A549 (cell line): ENCODE measurements at regions not wholly inside any gene's neighbourhood (a gene's known extent, or its start where the extent isn't known, plus 50 kb on each side); places are given as distances from the start of the nearest gene placed in this dataset.

Experiments
- CEBPB ChIP-seq, 2 experiments: fragments of >200 bp in 1 of 2; sonication (Bioruptor Twin) in 1 of 2; formaldehyde crosslinking in 1 of 2; IDR thresholded peaks; 2 replicates each; pipeline ENCODE4 v1.6.1; 2012 to 2016
- CTCF ChIP-seq: fragments of >200 bp; sonication (Bioruptor Twin); formaldehyde crosslinking; IDR thresholded peaks from 3 replicates; pipeline ENCODE4 v1.5.1; 2016
- ELK1 ChIP-seq: fragments of 150-350 bp; IDR thresholded peaks from 2 replicates; pipeline ENCODE4 v1.6.1; 2014; ENCODE audit warnings: low read depth, mild to moderate bottlenecking, low read length
- KDM5A ChIP-seq: fragments of 200-600 bp; sonication (generic); IDR thresholded peaks from 2 replicates; pipeline ENCODE4 v1.6.1; 2016; ENCODE audit warnings: antibody characterized with exemption, mild to moderate bottlenecking
- MAX ChIP-seq: IDR thresholded peaks from 2 replicates; pipeline ENCODE4 v1.6.1; 2012
- POLR2A ChIP-seq: IDR thresholded peaks from 2 replicates; pipeline ENCODE4 v1.6.1; 2012; ENCODE audit warnings: mild to moderate bottlenecking, low read length
- RAD21 ChIP-seq, 2 experiments: fragments of >200 bp in 1 of 2; sonication (Bioruptor Twin) in 1 of 2; formaldehyde crosslinking in 1 of 2; IDR thresholded peaks in 1 of 2; conservative IDR thresholded peaks in 1 of 2; 2 replicates in 1 of 2; 3 replicates in 1 of 2; pipeline ENCODE4 v1.6.1; 2012 to 2018; ENCODE audit warnings: inconsistent platforms in 1 of 2
- REST ChIP-seq: fragments of 200-600 bp; sonication (generic); IDR thresholded peaks from 2 replicates; pipeline ENCODE4 v1.6.1; 2016; ENCODE audit warnings: antibody characterized with exemption, mild to moderate bottlenecking, moderate library complexity
- RFX5 ChIP-seq: fragments of 450-650 bp; IDR thresholded peaks from 2 replicates; pipeline ENCODE4 v1.7.1; 2014; ENCODE audit warnings: antibody characterized with exemption, mild to moderate bottlenecking, moderate library complexity
- ZNF302 ChIP-seq: fragments of 250-450 bp; sonication (Bioruptor Pico); IDR thresholded peaks from 2 replicates; pipeline ENCODE4 v1.9.0; 2021; ENCODE audit warnings: inconsistent platforms, mild to moderate bottlenecking, moderate library complexity

- TF ChIP-seq RFX5 (no peak), POLR2A (no peak), KDM5A (no peak), MAX (no peak), CTCF (no peak), CEBPB (IDR thresholded peaks at IDR 0.05) (no peak), REST (no peak), ELK1 (no peak), ZNF302 (CRISPR knock-in tag) (no peak), RAD21 (conservative IDR thresholded peaks at IDR 0.05 in 1 of 2, IDR thresholded peaks at IDR 0.05 in 1 of 2) (no peak)
These were observed 855.3 kb downstream of the MCTP2 start for GRCh38 chr15:95086531-95087252.
